GM13977 (cell line): ENCODE measurements at regions not wholly inside any gene's neighbourhood (a gene's known extent, or its start where the extent isn't known, plus 50 kb on each side); places are given as distances from the start of the nearest gene placed in this dataset.

Experiments used
- DNase-seq: peaks from one replicate; pipeline ENCODE4 v3.0.0; 2012; ENCODE audit warnings: low spot score
- in situ Hi-C: fragments of 300-500 bp; cut with MboI; formaldehyde crosslinking; loops from one replicate; pipeline ENCODE4 v1.12.0; 2022; ENCODE audit warnings: low sequenced_read_pairs, low pct_unique_long_range_greater_than_20kb, mixed read lengths, inconsistent platforms; ENCODE audit not compliant: unreplicated experiment
- TF ChIP-seq, protein P1 (sequence below): IDR thresholded peaks from 2 replicates; pipeline ENCODE4 v1.5.1; 2012; ENCODE audit warnings: mild to moderate bottlenecking, control low read depth; ENCODE audit not compliant: insufficient read depth; ENCODE audit errors: extremely low read depth, missing control alignments

DNA sequence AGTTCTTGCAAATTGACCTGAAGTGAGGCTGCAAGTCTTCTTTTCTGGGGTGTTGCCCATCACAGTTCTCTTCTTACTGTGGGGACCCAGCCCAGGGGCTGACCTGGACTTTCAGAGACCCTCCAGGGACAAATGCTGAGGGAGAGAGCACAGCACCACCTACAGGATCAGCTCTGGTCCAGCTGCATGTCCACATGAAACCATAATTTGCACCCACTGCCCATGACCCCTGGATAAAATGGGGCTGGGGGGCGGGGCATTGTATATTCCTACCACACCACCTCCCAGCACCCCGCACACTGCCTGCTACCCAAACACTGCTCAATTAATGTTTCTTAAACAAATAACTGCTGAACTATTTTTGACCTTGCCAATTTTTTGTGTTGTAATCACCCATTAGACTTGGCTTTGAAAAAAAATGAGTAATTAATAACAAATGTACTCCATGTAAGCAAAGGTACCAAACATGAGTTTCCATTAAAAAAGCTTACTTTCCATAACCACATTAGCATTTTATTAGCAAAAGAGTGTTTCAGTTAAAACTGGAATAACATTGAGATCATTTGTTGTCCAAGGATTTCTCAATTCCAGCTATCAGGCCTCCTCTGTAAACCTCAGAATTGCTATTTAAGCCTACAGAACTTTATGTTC, 168.0 kb upstream of the RAB4A start:
- no peak for DNase-seq
- in situ Hi-C loops, result no loop called here
- TF ChIP-seq, protein P1, sequence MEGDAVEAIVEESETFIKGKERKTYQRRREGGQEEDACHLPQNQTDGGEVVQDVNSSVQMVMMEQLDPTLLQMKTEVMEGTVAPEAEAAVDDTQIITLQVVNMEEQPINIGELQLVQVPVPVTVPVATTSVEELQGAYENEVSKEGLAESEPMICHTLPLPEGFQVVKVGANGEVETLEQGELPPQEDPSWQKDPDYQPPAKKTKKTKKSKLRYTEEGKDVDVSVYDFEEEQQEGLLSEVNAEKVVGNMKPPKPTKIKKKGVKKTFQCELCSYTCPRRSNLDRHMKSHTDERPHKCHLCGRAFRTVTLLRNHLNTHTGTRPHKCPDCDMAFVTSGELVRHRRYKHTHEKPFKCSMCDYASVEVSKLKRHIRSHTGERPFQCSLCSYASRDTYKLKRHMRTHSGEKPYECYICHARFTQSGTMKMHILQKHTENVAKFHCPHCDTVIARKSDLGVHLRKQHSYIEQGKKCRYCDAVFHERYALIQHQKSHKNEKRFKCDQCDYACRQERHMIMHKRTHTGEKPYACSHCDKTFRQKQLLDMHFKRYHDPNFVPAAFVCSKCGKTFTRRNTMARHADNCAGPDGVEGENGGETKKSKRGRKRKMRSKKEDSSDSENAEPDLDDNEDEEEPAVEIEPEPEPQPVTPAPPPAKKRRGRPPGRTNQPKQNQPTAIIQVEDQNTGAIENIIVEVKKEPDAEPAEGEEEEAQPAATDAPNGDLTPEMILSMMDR, result peak; percentile 2

DNA sequence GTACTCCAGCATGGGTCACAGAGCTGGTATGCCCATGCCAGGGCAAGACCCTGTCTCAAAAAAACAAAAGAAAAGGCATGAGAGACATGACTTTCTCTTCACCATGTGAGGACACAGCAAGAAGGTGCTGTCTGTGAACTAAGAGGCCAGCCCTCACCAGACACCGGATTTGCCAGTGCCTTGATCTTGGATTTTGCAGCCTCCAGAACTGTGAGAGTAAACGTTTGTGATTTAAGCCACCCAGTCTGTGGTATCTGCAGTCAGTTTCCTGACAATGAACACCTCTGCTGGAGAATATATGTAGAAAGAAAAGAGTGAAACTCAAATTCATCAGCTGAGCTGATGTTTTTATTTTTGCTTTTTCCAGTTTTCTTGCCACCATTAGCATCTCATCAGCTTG, 166.3 kb upstream of the RAB4A start:
- in situ Hi-C loops, result no loop called here
- TF ChIP-seq, protein P1, result no peak

DNA sequence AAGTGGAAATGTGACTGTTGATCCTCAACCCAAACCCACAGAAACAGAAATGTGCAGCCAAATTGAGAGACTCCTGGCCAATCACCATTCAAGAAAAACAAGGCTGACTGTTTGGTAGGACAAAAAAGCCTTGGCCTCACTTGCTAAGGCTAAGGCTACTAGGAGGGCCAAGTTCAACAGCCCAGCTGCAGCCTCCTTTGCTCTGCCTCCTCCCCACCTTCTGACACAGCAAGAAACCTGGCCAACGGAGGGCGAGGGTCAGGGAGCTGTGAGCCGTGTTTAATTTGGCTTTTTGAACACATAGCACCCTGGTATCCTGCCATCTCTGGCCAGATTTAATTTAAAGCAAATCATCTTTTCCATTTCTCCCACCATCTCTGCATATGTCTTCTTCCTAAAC, 165.8 kb upstream of the RAB4A start:
- TF ChIP-seq, protein P1, result no peak
- DNase-seq, result no peak
- in situ Hi-C loops, result no loop called here

More for the DNA sequence above, 166.3 kb upstream of the RAB4A start:
- DNase-seq, result no peak

DNA sequence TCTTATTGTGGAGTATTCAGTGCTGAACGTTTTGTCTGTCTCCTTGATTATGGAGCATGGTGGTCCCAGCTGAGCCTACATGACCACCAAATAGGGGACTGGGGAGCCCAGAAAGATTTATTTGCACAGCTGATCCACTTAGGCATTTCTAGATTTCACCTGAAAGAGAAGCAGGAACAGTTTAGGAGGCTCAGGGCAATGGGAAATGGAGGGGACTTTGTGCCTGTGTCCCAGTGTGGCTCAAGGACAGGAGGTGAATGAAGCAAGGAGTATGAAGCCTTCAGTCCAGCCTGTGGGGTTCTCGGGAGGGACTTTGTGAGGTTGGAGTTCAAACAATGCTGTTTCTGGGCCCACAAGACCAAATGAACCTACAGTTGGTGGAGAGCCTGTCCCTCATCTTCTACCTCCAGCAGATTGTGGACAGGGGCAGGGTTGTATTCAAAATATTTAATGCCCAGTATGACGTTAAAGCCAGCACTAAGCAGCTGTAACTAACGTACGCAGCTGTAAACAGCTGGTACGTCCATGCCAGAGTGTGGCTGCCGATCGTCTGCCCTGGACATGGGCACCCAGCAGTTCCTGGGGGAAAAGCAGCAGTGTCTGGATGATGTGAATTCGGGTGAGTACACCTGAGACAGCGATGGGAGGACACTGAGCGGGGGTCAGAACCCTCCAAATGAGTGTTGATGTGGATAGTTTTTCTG, 164.9 kb upstream of the RAB4A start:
- TF ChIP-seq, protein P1, result no peak
- in situ Hi-C loops, result no loop called here
- no peak for DNase-seq

DNA sequence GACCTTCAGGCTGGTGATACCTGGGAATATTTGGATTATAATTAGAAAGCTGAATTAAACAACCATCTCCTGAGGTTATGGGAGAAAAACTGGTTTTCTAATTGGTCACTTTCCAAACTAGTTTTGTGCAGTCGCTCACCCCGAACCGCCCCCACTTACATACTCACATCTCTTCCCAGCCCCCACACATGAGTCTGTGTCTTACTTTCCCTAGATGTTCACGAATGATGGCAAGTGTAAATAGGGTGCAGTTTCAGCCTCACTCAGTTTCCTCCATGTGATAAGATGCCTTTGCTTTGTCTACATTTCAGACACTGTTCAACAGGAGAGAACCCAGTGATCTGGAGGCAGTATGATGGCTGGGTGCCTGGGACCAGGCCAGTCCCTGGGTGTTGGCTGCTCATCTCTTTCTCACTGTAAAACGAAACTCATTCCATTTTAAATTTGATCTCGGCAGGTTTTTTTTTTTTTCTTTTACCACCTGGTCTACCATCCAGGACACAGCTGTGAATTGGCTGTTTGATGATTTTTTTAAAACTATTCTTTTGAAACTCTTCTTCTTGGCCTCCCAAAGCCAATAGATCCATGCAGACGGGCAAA, 164.3 kb upstream of the RAB4A start:
- DNase-seq, result no peak
- in situ Hi-C loops, result no loop called here
- TF ChIP-seq, protein P1, result no peak

DNA sequence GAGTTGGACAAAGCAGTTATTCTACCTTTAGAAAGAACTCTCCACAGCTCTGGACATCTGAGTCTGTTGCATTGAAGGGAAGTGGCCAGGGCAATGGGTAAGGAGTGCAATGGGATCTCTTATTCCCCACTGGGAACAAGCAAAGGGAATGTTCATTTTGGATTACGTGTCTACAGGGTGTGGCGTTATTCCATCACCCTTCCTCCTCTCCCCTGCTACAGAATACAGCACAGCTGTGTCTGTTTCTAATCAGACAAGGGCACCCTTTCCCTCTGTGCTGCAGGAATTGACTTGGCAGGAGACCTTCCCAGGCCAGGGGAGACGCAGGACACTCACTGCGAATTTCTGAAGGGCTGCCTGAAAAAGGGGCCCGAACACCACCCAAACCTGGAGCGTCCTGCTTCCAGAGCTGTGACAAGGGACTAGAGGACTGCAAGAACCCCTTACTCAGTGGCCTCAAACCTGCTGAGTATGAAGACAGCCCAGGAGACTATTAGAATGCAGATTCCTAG, 163.6 kb upstream of the RAB4A start:
- TF ChIP-seq, protein P1, result no peak
- DNase-seq, result no peak
- in situ Hi-C loops, result no loop called here
